Superior temporal gyrus (tissue), 1 donor: ENCODE measurements at regions not wholly inside any gene's neighbourhood (a gene's known extent, or its start where the extent isn't known, plus 50 kb on each side); places are given as distances from the start of the nearest gene placed in this dataset.
"Not testable (repeated sequence)": the region's sequence is repeated elsewhere in the genome, so short reads cannot be mapped to it uniquely, and the experiment has no call there.

Experiments used
- DNase-seq: peaks from one replicate; pipeline ENCODE4 v3.0.0-alpha.2; 2016; ENCODE audit errors: extremely low spot score

- DNase-seq = no peak
Measured at GRCh38 chr13:80840316-80840976, 499.5 kb upstream of the SPRY2 start.

- no peak for DNase-seq
Measured at GRCh38 chr13:80835902-80836301, 495.0 kb upstream of the SPRY2 start.

GRCh38 chr13:80830431-80830830 lies 489.5 kb upstream of the SPRY2 start:
- no peak for DNase-seq

GRCh38 chr13:80828759-80829158 lies 487.8 kb upstream of the SPRY2 start:
- no peak for DNase-seq

GRCh38 chr13:80825276-80825675 lies 484.4 kb upstream of the SPRY2 start:
- DNase-seq = no peak

- no peak for DNase-seq
Measured at GRCh38 chr13:80824229-80824628, 483.3 kb upstream of the SPRY2 start.

- no peak for DNase-seq
Measured at GRCh38 chr13:80823472-80823871, 482.5 kb upstream of the SPRY2 start.

GRCh38 chr13:80821466-80821865 lies 480.5 kb upstream of the SPRY2 start:
- DNase-seq = no peak

GRCh38 chr13:80817979-80818378 lies 477.1 kb upstream of the SPRY2 start:
- no peak for DNase-seq

GRCh38 chr13:80814541-80814940 lies 473.6 kb upstream of the SPRY2 start:
- DNase-seq = peak; percentile 58

- not testable (repeated sequence) for DNase-seq
Measured at GRCh38 chr13:80810294-80810693, 469.4 kb upstream of the SPRY2 start.

- DNase-seq = no peak
Measured at GRCh38 chr13:80802946-80803345, 462.0 kb upstream of the SPRY2 start.

GRCh38 chr13:80798576-80799133 lies 457.7 kb upstream of the SPRY2 start:
- no peak for DNase-seq

GRCh38 chr13:80787604-80788003 lies 446.7 kb upstream of the SPRY2 start:
- DNase-seq = no peak

- DNase-seq = no peak
Measured at GRCh38 chr13:80783926-80784565, 443.1 kb upstream of the SPRY2 start.

- no peak for DNase-seq
Measured at GRCh38 chr13:80782441-80782840, 441.5 kb upstream of the SPRY2 start.

GRCh38 chr13:80778297-80778696 lies 437.4 kb upstream of the SPRY2 start:
- no peak for DNase-seq

GRCh38 chr13:80757694-80758093 lies 416.8 kb upstream of the SPRY2 start:
- DNase-seq = no peak

GRCh38 chr13:80755910-80756309 lies 415.0 kb upstream of the SPRY2 start:
- DNase-seq = peak; percentile 63

- DNase-seq = no peak
Measured at GRCh38 chr13:80754441-80754840, 413.5 kb upstream of the SPRY2 start.

GRCh38 chr13:80753866-80754265 lies 412.9 kb upstream of the SPRY2 start:
- DNase-seq = peak; percentile 55

GRCh38 chr13:80751854-80752253 lies 410.9 kb upstream of the SPRY2 start:
- no peak for DNase-seq

- DNase-seq = no peak
Measured at GRCh38 chr13:80744147-80744914, 403.4 kb upstream of the SPRY2 start.
